ENCODE measurements at regions not wholly inside any gene's neighbourhood (a gene's known extent, or its start where the extent isn't known, plus 50 kb on each side); places are given as distances from the start of the nearest gene placed in this dataset.

GRCh38 chr17:14494161-14494560 lies 193.3 kb downstream of the HS3ST3B1 start:
- H3K27ac Mint-ChIP-seq: no peak overlapping the region
- H3K27me3 Mint-ChIP-seq: no peaks in the 10 kb centered on the region
- DNase-seq (no peak), ATAC-seq (no peak)
- no peak overlapping the region for H3K4me3 Mint-ChIP-seq
- H3K36me3 Mint-ChIP-seq (ENCODE audit: low read depth): no peaks in the 10 kb centered on the region
- no peaks in the 10 kb centered on the region for H3K9me3 ChIP-seq (ENCODE audit: control insufficient read depth, low read length, poor library complexity, severe bottlenecking)
- H3K4me1 Mint-ChIP-seq: peaks cover 2% of the 10 kb centered on the region

- no peak overlapping the region for H3K4me3 Mint-ChIP-seq
- DNase-seq (no peak), ATAC-seq (no peak)
- H3K9me3 ChIP-seq (ENCODE audit: control insufficient read depth, low read length, poor library complexity, severe bottlenecking): no peaks in the 10 kb centered on the region
- H3K27me3 Mint-ChIP-seq: no peaks in the 10 kb centered on the region
- no peaks in the 10 kb centered on the region for H3K36me3 Mint-ChIP-seq (ENCODE audit: low read depth)
- peaks cover 2% of the 10 kb centered on the region for H3K4me1 Mint-ChIP-seq
- no peak overlapping the region for H3K27ac Mint-ChIP-seq
Measured at GRCh38 chr17:14489986-14490385, 189.1 kb downstream of the HS3ST3B1 start.

GRCh38 chr17:14488958-14489550 lies 188.2 kb downstream of the HS3ST3B1 start:
- Mint-ChIP-seq H3K4me1 (peaks cover 2% of the 10 kb centered on the region), H3K4me3 (no peak overlapping the region), H3K27me3 (no peaks in the 10 kb centered on the region), H3K36me3 (ENCODE audit: low read depth) (no peaks in the 10 kb centered on the region), H3K27ac (no peak overlapping the region)
- DNase-seq (no peak), ATAC-seq (no peak)
- no peaks in the 10 kb centered on the region for H3K9me3 ChIP-seq (ENCODE audit: control insufficient read depth, low read length, poor library complexity, severe bottlenecking)

GRCh38 chr17:14487068-14487467 lies 186.2 kb downstream of the HS3ST3B1 start:
- no peaks in the 10 kb centered on the region for H3K27me3 Mint-ChIP-seq
- H3K36me3 Mint-ChIP-seq (ENCODE audit: low read depth): no peaks in the 10 kb centered on the region
- no peak overlapping the region for H3K27ac Mint-ChIP-seq
- no peaks in the 10 kb centered on the region for H3K9me3 ChIP-seq (ENCODE audit: control insufficient read depth, low read length, poor library complexity, severe bottlenecking)
- DNase-seq (no peak), ATAC-seq (no peak)
- H3K4me1 Mint-ChIP-seq: peaks cover 2% of the 10 kb centered on the region
- H3K4me3 Mint-ChIP-seq: no peak overlapping the region

- no peak for ATAC-seq
- H3K9me3 ChIP-seq (ENCODE audit: control insufficient read depth, low read length, poor library complexity, severe bottlenecking): no peaks in the 10 kb centered on the region
- H3K27me3 Mint-ChIP-seq: no peaks in the 10 kb centered on the region
- H3K4me3 Mint-ChIP-seq: no peak overlapping the region
- no peaks in the 10 kb centered on the region for H3K36me3 Mint-ChIP-seq (ENCODE audit: low read depth)
- H3K27ac Mint-ChIP-seq: no peak overlapping the region
- H3K4me1 Mint-ChIP-seq: no peaks in the 10 kb centered on the region
- no peak for DNase-seq
Measured at GRCh38 chr17:14482715-14483114, 181.8 kb downstream of the HS3ST3B1 start.

- Mint-ChIP-seq H3K27ac (no peak overlapping the region), H3K4me1 (no peaks in the 10 kb centered on the region), H3K27me3 (no peaks in the 10 kb centered on the region), H3K36me3 (ENCODE audit: low read depth) (no peaks in the 10 kb centered on the region), H3K4me3 (no peak overlapping the region)
- no peak for ATAC-seq
- no peak for DNase-seq
- H3K9me3 ChIP-seq (ENCODE audit: control insufficient read depth, low read length, poor library complexity, severe bottlenecking): no peaks in the 10 kb centered on the region
Measured at GRCh38 chr17:14481664-14482063, 180.8 kb downstream of the HS3ST3B1 start.

GRCh38 chr17:14474591-14474990 lies 173.7 kb downstream of the HS3ST3B1 start:
- Mint-ChIP-seq H3K27me3 (no peaks in the 10 kb centered on the region), H3K4me1 (no peaks in the 10 kb centered on the region), H3K4me3 (no peak overlapping the region), H3K27ac (no peak overlapping the region), H3K36me3 (ENCODE audit: low read depth) (peaks cover 2% of the 10 kb centered on the region)
- DNase-seq (no peak), ATAC-seq (no peak)
- no peaks in the 10 kb centered on the region for H3K9me3 ChIP-seq (ENCODE audit: control insufficient read depth, low read length, poor library complexity, severe bottlenecking)

- Mint-ChIP-seq H3K4me1 (no peaks in the 10 kb centered on the region), H3K27me3 (no peaks in the 10 kb centered on the region), H3K27ac (no peak overlapping the region), H3K4me3 (no peak overlapping the region), H3K36me3 (ENCODE audit: low read depth) (peaks cover 2% of the 10 kb centered on the region)
- ATAC-seq (no peak), DNase-seq (no peak)
- H3K9me3 ChIP-seq (ENCODE audit: control insufficient read depth, low read length, poor library complexity, severe bottlenecking): no peaks in the 10 kb centered on the region
Measured at GRCh38 chr17:14471052-14471451, 170.2 kb downstream of the HS3ST3B1 start.

GRCh38 chr17:14470417-14470816 lies 169.5 kb downstream of the HS3ST3B1 start:
- H3K36me3 Mint-ChIP-seq (ENCODE audit: low read depth): peaks cover 2% of the 10 kb centered on the region
- H3K27me3 Mint-ChIP-seq: no peaks in the 10 kb centered on the region
- H3K27ac Mint-ChIP-seq: no peak overlapping the region
- no peaks in the 10 kb centered on the region for H3K4me1 Mint-ChIP-seq
- ATAC-seq (no peak), DNase-seq (no peak)
- no peak overlapping the region for H3K4me3 Mint-ChIP-seq
- no peaks in the 10 kb centered on the region for H3K9me3 ChIP-seq (ENCODE audit: control insufficient read depth, low read length, poor library complexity, severe bottlenecking)

GRCh38 chr17:14469971-14470370 lies 169.1 kb downstream of the HS3ST3B1 start:
- no peaks in the 10 kb centered on the region for H3K9me3 ChIP-seq (ENCODE audit: control insufficient read depth, low read length, poor library complexity, severe bottlenecking)
- Mint-ChIP-seq H3K36me3 (ENCODE audit: low read depth) (no peaks in the 10 kb centered on the region), H3K27ac (no peak overlapping the region), H3K4me1 (no peaks in the 10 kb centered on the region), H3K4me3 (no peak overlapping the region), H3K27me3 (no peaks in the 10 kb centered on the region)
- ATAC-seq (no peak), DNase-seq (no peak)

- H3K4me3 Mint-ChIP-seq: no peak overlapping the region
- peaks cover 2% of the 10 kb centered on the region for H3K36me3 Mint-ChIP-seq (ENCODE audit: low read depth)
- DNase-seq: no peak
- H3K9me3 ChIP-seq (ENCODE audit: control insufficient read depth, low read length, poor library complexity, severe bottlenecking): no peaks in the 10 kb centered on the region
- H3K27ac Mint-ChIP-seq: no peak overlapping the region
- no peak for ATAC-seq
- no peaks in the 10 kb centered on the region for H3K27me3 Mint-ChIP-seq
- peaks cover 2% of the 10 kb centered on the region for H3K4me1 Mint-ChIP-seq
Measured at GRCh38 chr17:14468858-14469257, 168.0 kb downstream of the HS3ST3B1 start.

GRCh38 chr17:14461227-14461548 lies 160.3 kb downstream of the HS3ST3B1 start:
- Mint-ChIP-seq H3K4me3 (no peak overlapping the region), H3K27ac (no peak overlapping the region), H3K36me3 (ENCODE audit: low read depth) (peaks cover 2% of the 10 kb centered on the region), H3K4me1 (peaks cover 5% of the 10 kb centered on the region), H3K27me3 (peaks cover 6% of the 10 kb centered on the region)
- no peaks in the 10 kb centered on the region for H3K9me3 ChIP-seq (ENCODE audit: control insufficient read depth, low read length, poor library complexity, severe bottlenecking)
- DNase-seq: no peak
- no peak for ATAC-seq

GRCh38 chr17:14460516-14461226 lies 159.8 kb downstream of the HS3ST3B1 start:
- DNase-seq: no peak
- Mint-ChIP-seq H3K27me3 (peaks cover 6% of the 10 kb centered on the region), H3K4me1 (peaks cover 7% of the 10 kb centered on the region), H3K27ac (no peak overlapping the region), H3K36me3 (ENCODE audit: low read depth) (peaks cover 2% of the 10 kb centered on the region), H3K4me3 (no peak overlapping the region)
- ATAC-seq: no peak
- no peaks in the 10 kb centered on the region for H3K9me3 ChIP-seq (ENCODE audit: control insufficient read depth, low read length, poor library complexity, severe bottlenecking)

GRCh38 chr17:14459955-14460354 lies 159.1 kb downstream of the HS3ST3B1 start:
- Mint-ChIP-seq H3K4me3 (no peak overlapping the region), H3K27me3 (peaks cover 6% of the 10 kb centered on the region), H3K36me3 (ENCODE audit: low read depth) (peaks cover 2% of the 10 kb centered on the region), H3K4me1 (peaks cover 7% of the 10 kb centered on the region), H3K27ac (no peak overlapping the region)
- H3K9me3 ChIP-seq (ENCODE audit: control insufficient read depth, low read length, poor library complexity, severe bottlenecking): no peaks in the 10 kb centered on the region
- DNase-seq: no peak
- no peak for ATAC-seq
